GM19467 (cell line): ENCODE measurements at regions not wholly inside any gene's neighbourhood (a gene's known extent, or its start where the extent isn't known, plus 50 kb on each side); places are given as distances from the start of the nearest gene placed in this dataset.
"Not testable (repeated sequence)": the region's sequence is repeated elsewhere in the genome, so short reads cannot be mapped to it uniquely, and the experiment has no call there.

Source experiments
- ATAC-seq: cut with Tn5 transposase; IDR thresholded peaks from one replicate; pipeline ENCODE4 v1.9.1; 2021; ENCODE audit warnings: mild to moderate bottlenecking, moderate library complexity; ENCODE audit not compliant: unreplicated experiment

- ATAC-seq: no peak
Measured at GRCh38 chr4:105022811-105023667, 123.6 kb upstream of the TET2 start.

DNA sequence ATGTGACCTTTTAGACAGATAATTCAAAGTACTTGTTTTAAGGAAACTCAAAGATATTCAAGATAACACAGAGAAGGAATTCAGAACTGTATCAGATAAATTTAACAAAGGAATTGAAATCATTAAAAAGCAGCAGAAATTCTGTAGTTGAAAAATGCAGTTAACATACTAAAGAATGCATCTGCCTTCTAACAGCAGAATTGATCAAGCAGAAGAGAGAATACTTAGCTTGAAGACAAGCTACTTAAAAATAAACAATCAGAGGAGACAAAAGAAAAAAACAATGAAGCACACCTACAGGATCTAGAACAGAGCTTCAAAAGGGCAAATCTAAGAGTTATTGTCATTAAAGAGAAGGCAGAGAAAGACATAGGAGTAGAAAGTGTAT lies 123.0 kb upstream of the TET2 start:
- ATAC-seq: no peak

GRCh38 chr4:105025263-105026017 lies 121.2 kb upstream of the TET2 start:
- ATAC-seq: no peak

- ATAC-seq: no peak
Measured at GRCh38 chr4:105036991-105037390, 109.7 kb upstream of the TET2 start.

GRCh38 chr4:105042451-105042850 lies 104.2 kb upstream of the TET2 start:
- no peak for ATAC-seq

DNA sequence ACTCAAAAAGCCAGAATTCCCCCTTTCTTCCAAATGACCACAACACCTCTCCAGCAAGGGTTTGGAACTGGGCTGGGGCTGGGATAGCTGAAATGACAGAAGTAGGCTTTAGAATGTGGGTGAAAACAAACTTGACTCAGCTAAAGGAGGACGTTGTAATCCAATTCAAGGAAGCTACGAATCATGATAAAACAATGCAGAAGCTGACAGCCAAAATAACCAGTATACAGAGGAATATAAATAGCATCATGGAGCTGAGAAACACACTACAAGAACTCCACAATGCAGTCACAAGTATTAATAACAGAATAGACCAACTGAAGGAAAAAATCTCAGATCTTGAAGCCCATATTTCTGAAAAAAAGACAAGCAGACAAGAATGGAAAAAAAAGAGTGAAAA lies 95.8 kb upstream of the TET2 start:
- no peak for ATAC-seq

DNA sequence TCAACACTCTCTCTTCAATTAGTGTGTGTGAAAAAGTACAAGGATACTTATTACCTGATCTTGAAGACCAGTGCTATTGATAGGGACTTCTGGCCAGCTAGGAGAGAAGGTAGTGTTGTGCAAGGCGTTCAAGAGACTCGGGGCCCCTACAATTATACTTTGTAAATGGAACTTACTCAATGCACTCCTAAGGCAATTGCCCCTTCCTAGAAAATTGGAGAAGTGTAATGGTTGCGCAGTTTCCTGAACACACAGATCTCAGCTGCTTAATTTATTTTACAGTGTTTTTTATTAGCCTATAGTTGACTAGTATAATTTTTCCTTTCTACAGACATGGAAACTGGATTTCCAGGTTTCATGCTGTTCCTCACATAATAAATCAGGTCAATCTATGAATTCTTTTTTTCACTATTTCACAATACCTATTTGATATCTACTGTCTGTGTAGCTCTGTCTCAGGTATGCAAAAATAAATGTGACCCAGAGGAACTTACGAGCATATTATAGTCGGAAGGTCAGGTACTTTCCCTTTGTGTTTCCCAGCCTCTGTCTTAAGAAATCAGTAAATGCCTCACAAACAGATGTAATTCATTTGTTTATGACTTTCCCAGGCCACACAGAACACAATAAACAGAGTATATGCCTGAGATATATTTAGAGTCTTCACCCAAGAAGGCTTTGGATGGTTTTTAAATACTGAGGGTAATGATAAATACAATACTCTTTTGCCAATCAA lies 89.1 kb upstream of the TET2 start:
- no peak for ATAC-seq

GRCh38 chr4:105058177-105058812 lies 88.4 kb upstream of the TET2 start:
- ATAC-seq: no peak

DNA sequence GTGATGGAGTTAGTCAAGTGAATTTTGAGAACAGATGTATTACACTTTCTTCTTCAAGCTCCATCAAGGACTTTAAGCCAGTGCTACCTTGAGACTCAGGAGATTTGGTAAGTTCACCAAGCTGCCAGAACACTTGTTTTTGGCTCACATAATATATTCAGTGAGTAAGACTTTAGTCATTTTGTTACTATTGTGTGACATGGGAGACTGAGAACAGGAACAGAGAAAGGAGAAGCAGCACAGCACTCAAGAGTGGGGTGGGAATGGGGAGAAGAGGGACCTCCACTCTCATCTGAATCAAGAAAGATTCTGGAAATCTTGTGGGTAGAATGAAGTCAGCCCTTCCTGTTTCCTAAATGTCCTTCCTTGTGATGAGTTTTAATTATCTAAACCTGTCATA lies 87.3 kb upstream of the TET2 start:
- ATAC-seq: no peak

- peak; percentile 91 for ATAC-seq
Measured at GRCh38 chr4:105060628-105061027, 86.0 kb upstream of the TET2 start.

- peak; percentile 27 for ATAC-seq
Measured at GRCh38 chr4:105061136-105061696, 85.5 kb upstream of the TET2 start.

- ATAC-seq: no peak
Measured at GRCh38 chr4:105061731-105062130, 84.9 kb upstream of the TET2 start.

GRCh38 chr4:105066401-105066800 lies 80.3 kb upstream of the TET2 start:
- no peak for ATAC-seq

GRCh38 chr4:105067431-105067830 lies 79.2 kb upstream of the TET2 start:
- no peak for ATAC-seq

DNA sequence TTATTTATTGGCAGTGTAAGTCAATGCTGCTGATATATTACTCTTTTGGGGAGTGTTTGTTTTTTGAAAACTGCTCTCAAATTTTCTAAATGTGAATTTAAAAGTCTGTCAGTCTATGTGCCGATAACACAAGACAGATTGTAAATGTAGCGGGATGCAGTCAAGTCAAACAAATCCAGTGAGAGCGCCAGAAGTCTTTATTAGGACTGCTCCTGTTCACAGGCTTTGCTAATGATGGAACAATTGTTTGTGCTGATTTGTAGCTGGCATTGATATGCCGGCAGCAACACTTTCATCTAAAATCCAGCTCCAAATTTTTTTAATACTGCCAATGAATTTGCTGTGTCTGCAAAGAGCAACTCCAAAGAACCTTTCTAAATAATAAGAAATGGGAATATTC lies 78.7 kb upstream of the TET2 start:
- ATAC-seq: no peak

DNA sequence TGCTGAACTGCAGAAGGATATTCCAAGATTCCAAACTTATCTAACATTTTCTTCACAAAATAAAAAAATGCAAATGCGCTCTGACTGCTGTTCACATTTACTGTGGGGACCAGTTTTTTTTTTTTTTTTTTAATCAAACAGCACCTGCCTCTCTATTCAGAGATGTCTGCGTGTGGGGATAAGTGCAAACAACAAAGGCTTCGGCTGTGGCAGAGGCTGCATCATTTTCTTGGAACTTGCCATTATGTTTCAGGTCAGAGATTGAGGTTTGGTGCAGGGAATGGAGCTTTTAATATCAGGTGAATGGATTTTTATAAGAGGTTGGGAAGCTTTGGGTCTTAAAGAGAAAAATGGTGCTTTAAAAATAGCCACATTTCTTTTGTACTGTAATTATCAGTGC lies 78.2 kb upstream of the TET2 start:
- no peak for ATAC-seq

GRCh38 chr4:105072095-105072494 lies 74.6 kb upstream of the TET2 start:
- not testable (repeated sequence) for ATAC-seq

DNA sequence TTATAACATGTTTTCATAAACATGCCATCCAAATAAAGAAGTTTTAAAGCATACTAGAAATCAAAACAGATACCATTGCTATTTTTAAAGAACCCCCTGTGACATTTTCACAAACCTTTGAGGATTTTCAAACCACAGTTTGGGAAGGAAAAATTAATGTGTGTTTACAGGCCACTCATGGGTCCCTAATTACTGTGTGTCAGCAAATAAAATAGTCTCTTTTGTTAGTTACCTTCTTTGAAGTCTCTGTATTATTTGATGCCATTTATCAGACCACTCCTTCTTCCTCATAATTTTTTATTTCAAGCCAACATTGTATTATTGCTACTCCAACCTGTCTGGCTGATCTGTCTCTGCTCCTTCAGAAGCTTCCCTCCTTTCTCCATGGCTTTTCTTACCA lies 72.6 kb upstream of the TET2 start:
- no peak for ATAC-seq

DNA sequence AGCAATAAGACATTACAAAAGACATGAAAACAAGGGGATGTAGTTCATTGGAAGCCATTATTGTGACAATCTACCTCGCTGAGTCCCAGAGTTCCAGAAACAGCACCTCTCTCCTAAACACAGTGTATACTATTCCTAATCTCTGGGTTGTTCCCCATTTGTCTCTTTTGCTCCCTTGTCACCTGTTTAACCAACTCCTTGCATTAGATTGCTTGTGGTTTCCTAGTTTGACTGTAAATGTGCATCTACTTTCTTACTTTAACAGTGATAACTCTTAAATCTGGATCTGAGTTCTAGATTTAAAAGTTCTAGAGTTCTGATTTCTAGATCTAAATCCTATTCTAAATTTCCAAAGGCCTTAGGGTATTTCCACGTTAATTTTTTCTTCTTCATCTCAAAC lies 71.6 kb upstream of the TET2 start:
- no peak for ATAC-seq

- no peak for ATAC-seq
Measured at GRCh38 chr4:105088110-105088879, 58.4 kb upstream of the TET2 start.
